Epithelial cell of esophagus (primary cell): ENCODE measurements at regions not wholly inside any gene's neighbourhood (a gene's known extent, or its start where the extent isn't known, plus 50 kb on each side); places are given as distances from the start of the nearest gene placed in this dataset.

ENCODE experiments used
- DNase-seq: peaks from one replicate; pipeline ENCODE4 v3.0.0; 2010; ENCODE audit warnings: low read depth
- H3K4me3 ChIP-seq: 2 replicates; pipeline ENCODE4 v1.5.1; 2011; ENCODE audit warnings: mild to moderate bottlenecking, low read length, control low read depth
- TF ChIP-seq, protein P1 (sequence below): IDR thresholded peaks from 2 replicates; pipeline ENCODE4 v1.5.1; 2011; ENCODE audit warnings: low read depth, mild to moderate bottlenecking, low read length, control low read depth, inconsistent platforms; ENCODE audit not compliant: insufficient read depth; ENCODE audit errors: missing control alignments

DNA sequence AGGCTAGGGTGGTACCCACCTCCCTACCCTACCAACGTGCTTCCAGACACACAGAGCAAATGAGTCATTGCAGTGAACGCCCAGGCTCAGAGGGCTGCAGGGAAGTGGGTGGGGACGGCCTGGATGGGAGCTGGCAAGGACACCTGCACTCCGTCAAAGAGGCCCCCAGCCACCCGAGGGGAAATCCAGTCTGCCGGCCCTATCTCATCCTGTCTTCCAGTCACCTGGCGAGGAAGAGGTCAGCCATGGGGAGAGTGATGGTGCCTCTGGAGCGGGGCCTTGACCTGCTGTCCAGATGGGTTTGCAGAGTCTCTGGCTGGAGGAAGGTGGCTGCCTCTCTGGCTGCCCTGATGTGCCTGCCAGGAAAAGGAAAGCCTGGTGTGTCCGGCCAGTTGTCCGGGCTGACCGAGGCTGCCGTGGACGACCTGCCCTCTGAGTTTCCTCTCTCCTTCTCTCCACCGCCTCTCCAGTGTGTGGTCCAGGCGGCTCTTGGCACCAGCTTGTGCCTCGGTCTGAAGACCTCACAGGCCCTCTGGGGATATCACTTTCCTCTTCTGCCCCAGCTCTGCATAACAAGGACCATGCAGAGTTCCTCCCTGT lies 209.7 kb upstream of the COPS8 start:
- H3K4me3 ChIP-seq = no peak overlapping the region
- TF ChIP-seq, protein P1, sequence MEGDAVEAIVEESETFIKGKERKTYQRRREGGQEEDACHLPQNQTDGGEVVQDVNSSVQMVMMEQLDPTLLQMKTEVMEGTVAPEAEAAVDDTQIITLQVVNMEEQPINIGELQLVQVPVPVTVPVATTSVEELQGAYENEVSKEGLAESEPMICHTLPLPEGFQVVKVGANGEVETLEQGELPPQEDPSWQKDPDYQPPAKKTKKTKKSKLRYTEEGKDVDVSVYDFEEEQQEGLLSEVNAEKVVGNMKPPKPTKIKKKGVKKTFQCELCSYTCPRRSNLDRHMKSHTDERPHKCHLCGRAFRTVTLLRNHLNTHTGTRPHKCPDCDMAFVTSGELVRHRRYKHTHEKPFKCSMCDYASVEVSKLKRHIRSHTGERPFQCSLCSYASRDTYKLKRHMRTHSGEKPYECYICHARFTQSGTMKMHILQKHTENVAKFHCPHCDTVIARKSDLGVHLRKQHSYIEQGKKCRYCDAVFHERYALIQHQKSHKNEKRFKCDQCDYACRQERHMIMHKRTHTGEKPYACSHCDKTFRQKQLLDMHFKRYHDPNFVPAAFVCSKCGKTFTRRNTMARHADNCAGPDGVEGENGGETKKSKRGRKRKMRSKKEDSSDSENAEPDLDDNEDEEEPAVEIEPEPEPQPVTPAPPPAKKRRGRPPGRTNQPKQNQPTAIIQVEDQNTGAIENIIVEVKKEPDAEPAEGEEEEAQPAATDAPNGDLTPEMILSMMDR = no peak
- DNase-seq = peak; percentile 86

DNA sequence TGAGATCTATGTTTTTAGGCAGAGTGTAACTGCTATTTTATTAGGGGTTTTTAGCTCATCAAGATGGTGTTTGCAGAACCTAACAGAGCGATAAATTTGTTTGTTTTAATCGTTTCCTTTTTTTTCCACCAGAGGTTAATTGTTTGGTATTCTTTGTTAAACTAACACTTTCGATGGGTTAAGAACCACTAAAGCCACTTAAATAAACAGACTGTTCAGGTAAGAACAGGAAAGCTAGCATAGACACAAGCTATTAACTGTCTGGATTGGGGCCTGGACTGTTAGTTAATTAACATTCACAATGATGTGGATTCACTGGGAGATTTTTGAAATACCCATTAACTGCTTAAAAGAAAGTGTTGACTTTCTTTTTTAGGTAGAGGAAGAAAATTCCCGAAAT lies 209.0 kb upstream of the COPS8 start:
- TF ChIP-seq, protein P1 = no peak
- no peak for DNase-seq

DNA sequence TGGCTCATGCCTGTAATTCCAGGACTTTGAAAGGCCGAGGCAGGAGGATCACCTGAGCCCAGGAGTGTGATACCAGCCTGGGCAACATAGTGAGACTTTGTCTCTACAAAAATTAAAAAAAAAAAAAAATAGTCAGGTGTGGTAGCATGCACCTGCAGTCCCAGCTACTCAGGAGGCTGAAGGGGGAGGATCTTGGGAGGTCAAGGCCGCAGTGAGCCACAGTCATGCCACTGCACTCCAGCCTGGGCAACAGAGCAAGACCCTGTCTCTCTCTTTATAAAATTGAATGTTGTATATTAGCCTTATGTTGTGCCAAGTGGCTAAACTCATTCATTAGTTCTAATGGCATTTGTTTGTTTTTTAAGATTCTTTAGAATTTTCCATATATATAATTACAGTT lies 207.7 kb upstream of the COPS8 start:
- no peak for DNase-seq
- H3K4me3 ChIP-seq = no peak overlapping the region

More for the DNA sequence above, 209.0 kb upstream of the COPS8 start:
- no peak overlapping the region for H3K4me3 ChIP-seq

DNA sequence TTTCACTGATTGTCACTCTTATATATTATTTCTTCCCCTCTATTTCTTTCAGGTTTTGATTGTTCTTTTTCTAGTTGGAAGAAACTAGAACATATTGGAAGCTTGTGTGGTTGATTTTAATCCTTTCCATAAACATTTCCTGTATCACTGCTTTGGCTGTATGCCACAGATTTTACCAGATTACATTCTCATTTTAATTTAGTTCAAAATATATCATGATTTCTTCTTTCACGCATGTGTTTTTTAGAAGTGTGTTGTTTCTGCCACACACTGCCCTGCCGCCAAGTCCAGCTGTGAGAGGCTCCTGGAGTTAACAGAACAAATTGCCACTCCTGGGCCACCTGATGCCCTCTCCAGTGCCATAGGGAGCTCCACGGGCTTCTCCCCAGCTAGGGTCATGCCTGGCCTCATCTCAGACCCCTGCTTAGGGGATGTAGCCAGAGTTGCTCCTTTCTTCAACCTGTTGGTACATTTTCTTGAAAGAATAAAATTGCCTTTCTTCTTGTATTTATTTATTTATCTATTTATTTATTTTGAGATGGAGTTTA lies 206.2 kb upstream of the COPS8 start:
- no peak overlapping the region for H3K4me3 ChIP-seq
- TF ChIP-seq, protein P1 = no peak
- DNase-seq = no peak

More for the DNA sequence above, 207.7 kb upstream of the COPS8 start:
- TF ChIP-seq, protein P1 = no peak

DNA sequence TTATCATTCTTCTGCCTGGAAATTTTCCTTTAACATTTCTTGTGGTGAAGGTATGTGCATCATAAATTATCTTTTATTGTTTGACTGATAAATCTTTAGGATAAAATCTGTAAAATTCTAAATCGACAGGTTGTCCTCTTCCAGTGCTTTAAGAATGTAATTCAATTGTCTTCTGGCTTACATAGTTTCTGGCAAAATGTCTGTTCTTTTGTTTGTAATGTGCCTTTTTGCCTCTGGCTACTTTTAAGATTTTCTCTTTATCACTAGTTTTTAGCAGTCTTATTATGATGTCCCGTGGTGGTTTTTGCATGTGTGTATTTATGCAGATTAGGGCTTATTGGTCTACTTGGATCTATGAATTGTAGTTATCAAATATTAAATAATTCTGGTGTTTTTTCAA lies 203.6 kb upstream of the COPS8 start:
- TF ChIP-seq, protein P1 = no peak
- DNase-seq = no peak
- no peak overlapping the region for H3K4me3 ChIP-seq

DNA sequence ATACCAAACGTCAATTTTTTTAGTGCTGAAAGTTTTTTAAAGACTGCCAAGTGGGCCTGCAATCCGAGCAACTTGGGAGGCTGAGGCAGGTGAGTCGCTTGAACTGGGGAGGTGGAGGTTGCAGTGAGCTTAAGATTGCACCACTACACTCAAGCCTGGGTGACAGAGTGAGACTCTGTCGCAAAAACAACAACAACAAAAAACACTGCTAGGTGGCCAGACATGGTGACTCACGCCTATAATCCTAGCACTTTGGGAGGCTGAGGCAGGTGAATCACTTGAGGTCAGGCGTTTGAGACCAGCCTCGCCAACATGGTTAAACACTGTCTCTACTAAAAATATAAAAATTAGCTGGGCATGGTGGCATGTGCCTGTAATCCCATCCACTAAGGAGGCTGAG lies 202.8 kb upstream of the COPS8 start:
- TF ChIP-seq, protein P1 = no peak
- DNase-seq = peak; percentile 54
- no peak overlapping the region for H3K4me3 ChIP-seq

DNA sequence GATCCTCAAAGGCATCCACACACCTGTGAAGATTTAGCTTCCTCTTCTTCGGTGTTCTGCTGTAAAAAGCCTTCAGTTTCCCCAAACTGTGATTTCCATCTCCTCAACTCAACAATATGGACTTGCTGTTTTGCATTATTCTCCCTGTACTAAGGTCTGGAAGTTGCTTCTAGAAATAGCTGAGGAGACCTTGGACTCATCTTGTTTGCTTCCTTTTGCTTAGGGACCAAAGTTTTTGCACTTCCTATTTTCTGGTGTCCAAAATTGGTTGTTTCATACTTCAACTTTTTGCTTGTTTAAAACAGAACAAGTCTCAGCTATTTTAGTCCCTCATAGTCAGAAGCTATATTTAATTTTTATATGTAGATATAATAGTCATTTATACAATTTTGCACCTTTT lies 201.9 kb upstream of the COPS8 start:
- DNase-seq = no peak
- TF ChIP-seq, protein P1 = no peak
- H3K4me3 ChIP-seq = no peak overlapping the region
